Thoracic aorta (tissue), 2 donors: ENCODE measurements at regions not wholly inside any gene's neighbourhood (a gene's known extent, or its start where the extent isn't known, plus 50 kb on each side); places are given as distances from the start of the nearest gene placed in this dataset.

Experiments used
- ATAC-seq: fragments of 150-250 bp; one replicate; pipeline ENCODE4 v1.8.0; 2017; ENCODE audit warnings: low read depth; ENCODE audit not compliant: insufficient number of reproducible peaks, low FRiP score
- DNase-seq: peaks from one replicate; pipeline ENCODE4 v3.0.0-alpha.2; 2020; ENCODE audit warnings: low spot score
- H3K27ac ChIP-seq, 2 donors: fragments of 200-600 bp; sonication (generic); 1 replicate in 1 of 2; 2 replicates in 1 of 2; pipeline ENCODE4 v1.5.1; 2016; ENCODE audit warnings: mild to moderate bottlenecking in 2 of 2, moderate library complexity in 2 of 2
- H3K27me3 ChIP-seq: fragments of 200-600 bp; sonication (generic); replicated peaks from 2 replicates; pipeline ENCODE4 v1.6.0; 2016; ENCODE audit warnings: mild to moderate bottlenecking; ENCODE audit not compliant: insufficient read depth
- H3K36me3 ChIP-seq: fragments of 200-600 bp; sonication (generic); one replicate; pipeline ENCODE4 v1.5.1; 2016
- H3K4me1 ChIP-seq, 2 donors: fragments of 200-600 bp; sonication (generic); 1 replicate in 1 of 2; 2 replicates in 1 of 2; pipeline versions ENCODE4 v1.5.1 to v1.6.0; 2016; ENCODE audit warnings: low read depth in 2 of 2, mild to moderate bottlenecking in 1 of 2; ENCODE audit not compliant: control insufficient read depth in 1 of 2
- H3K4me3 ChIP-seq: fragments of 200-600 bp; sonication (generic); 2 replicates; pipeline ENCODE4 v1.5.1; 2016; ENCODE audit warnings: mild to moderate bottlenecking
- H3K9me3 ChIP-seq: fragments of 200-600 bp; sonication (generic); 2 replicates; pipeline ENCODE4 v1.5.1; 2016
- TF ChIP-seq, protein P1 (sequence below): fragments of 200-600 bp; sonication (generic); IDR thresholded peaks from one replicate; pipeline ENCODE4 v1.5.1; 2019; ENCODE audit warnings: antibody characterized with exemption

DNA sequence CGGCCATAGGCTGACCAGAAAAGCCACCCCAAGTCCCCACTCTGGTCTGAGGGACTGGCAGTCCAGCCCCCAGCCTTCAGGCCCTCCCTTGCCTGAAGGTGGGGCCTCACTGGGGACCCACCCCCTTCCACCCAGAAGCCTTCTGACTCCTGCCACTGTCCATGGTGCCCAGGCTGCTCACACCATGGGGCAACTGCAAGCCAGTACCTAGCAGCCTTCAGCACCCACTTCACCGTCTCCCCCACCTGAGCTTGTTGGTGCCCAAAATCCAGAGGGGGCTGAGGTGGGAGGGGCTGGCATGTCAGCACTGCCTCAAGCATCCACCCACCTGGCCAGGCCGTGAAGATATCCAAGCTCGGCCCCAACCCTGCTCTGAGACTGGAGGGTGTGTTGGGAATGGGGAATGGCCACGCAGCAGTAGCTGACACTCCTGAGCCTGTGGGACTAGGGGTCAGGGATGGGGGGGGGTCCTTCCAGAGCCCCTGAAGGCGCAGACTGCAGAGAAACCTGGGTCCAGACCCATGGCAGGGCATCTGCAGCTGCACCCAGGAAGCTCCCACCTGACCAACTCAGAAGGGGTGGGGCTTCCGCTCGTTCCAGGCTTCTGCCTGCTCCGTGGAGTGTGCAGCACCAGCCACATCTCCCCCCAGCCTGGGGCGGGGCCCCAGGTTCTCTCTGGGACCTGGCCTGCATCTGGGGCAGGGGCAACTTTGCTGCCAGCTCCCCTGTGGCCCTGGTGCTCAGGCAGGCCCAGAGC is 942.1 kb upstream of the EPHA7 start:
- DNase-seq (no peak), ATAC-seq (no peak)
- no peaks in the 10 kb centered on the region for H3K9me3 ChIP-seq
- no peak overlapping the region for H3K4me3 ChIP-seq
- no peaks in the 10 kb centered on the region for H3K27me3 ChIP-seq
- H3K36me3 ChIP-seq = no peaks in the 10 kb centered on the region
- H3K4me1 ChIP-seq = no peaks in the 10 kb centered on the region
- no peak overlapping the region for H3K27ac ChIP-seq
- TF ChIP-seq, protein P1, sequence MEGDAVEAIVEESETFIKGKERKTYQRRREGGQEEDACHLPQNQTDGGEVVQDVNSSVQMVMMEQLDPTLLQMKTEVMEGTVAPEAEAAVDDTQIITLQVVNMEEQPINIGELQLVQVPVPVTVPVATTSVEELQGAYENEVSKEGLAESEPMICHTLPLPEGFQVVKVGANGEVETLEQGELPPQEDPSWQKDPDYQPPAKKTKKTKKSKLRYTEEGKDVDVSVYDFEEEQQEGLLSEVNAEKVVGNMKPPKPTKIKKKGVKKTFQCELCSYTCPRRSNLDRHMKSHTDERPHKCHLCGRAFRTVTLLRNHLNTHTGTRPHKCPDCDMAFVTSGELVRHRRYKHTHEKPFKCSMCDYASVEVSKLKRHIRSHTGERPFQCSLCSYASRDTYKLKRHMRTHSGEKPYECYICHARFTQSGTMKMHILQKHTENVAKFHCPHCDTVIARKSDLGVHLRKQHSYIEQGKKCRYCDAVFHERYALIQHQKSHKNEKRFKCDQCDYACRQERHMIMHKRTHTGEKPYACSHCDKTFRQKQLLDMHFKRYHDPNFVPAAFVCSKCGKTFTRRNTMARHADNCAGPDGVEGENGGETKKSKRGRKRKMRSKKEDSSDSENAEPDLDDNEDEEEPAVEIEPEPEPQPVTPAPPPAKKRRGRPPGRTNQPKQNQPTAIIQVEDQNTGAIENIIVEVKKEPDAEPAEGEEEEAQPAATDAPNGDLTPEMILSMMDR = no peak

GRCh38 chr6:94357381-94357980 is 938.1 kb upstream of the EPHA7 start:
- no peak overlapping the region for H3K27ac ChIP-seq

DNA sequence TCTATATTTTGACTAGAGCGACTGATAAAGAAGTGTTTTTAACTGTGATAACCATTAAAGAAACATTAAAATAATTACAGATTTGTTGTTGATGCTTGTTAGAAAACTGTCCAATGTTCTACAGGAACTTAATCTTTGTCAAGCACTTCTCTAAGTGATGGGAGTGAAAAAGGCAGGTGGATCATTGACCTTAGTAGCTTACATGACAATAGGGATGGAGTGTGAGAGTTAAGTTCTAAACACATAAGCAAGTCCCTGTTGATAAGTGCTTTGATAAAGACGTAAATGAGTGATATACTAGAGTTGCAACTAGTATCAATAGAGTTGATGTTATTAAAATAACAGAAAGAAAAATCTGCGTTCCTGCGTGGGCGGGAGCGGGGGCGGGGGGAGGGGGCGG is 931.5 kb upstream of the EPHA7 start:
- no peak overlapping the region for H3K4me3 ChIP-seq
- H3K9me3 ChIP-seq = no peaks in the 10 kb centered on the region
- TF ChIP-seq, protein P1 = no peak
- H3K27ac ChIP-seq = no peak overlapping the region
- H3K27me3 ChIP-seq = no peaks in the 10 kb centered on the region
- H3K4me1 ChIP-seq = no peaks in the 10 kb centered on the region
- ATAC-seq (no peak), DNase-seq (no peak)
- H3K36me3 ChIP-seq = no peaks in the 10 kb centered on the region

More at GRCh38 chr6:94357381-94357980, 938.1 kb upstream of the EPHA7 start:
- Histone ChIP-seq H3K27me3 (no peaks in the 10 kb centered on the region), H3K4me3 (no peak overlapping the region), H3K9me3 (no peaks in the 10 kb centered on the region), H3K36me3 (no peaks in the 10 kb centered on the region), H3K4me1 (no peaks in the 10 kb centered on the region)
- TF ChIP-seq, protein P1 = no peak
- DNase-seq (no peak), ATAC-seq (no peak)

DNA sequence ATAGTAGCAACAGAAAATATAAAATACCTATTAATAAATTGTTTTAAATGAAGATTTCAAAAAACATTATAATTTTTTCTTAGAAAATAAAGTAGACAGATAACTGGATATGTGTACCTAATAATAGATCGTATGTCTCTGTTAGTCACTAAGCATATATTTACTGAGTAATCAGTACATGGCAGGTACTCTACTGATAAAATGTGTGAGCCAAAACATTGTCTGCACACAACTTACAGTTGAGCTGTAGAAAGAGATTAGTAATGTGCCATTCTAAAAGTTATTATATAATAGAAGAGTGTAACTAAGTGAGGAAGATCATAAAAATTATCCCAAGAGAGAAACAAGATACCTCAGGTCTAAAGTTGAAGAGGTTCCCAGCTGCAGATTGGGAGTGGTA is 929.9 kb upstream of the EPHA7 start:
- TF ChIP-seq, protein P1 = no peak
- Histone ChIP-seq H3K27ac (no peak overlapping the region), H3K4me1 (no peaks in the 10 kb centered on the region), H3K36me3 (no peaks in the 10 kb centered on the region), H3K27me3 (no peaks in the 10 kb centered on the region), H3K4me3 (no peak overlapping the region), H3K9me3 (no peaks in the 10 kb centered on the region)
- DNase-seq (no peak), ATAC-seq (no peak)

DNA sequence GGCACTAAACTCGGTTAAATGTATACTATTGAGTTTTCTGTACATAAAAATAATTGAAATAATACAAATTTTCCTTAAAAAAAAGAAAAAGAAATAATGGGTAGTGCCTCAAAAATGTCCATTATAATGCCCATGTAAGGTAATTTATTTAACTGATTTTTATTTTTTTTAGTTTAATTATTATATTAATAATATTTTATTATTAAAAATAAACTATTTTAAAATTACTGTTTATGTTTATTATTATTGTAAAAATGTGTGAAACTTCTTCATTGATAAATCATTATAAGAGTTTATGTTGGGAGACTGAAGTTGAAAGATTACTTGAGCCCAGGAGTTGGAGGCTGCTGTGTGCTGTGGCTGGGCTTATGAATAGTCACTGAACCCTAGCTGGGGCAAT is 925.5 kb upstream of the EPHA7 start:
- Histone ChIP-seq H3K27ac (no peak overlapping the region), H3K27me3 (no peaks in the 10 kb centered on the region), H3K4me1 (no peaks in the 10 kb centered on the region), H3K36me3 (no peaks in the 10 kb centered on the region), H3K9me3 (no peaks in the 10 kb centered on the region), H3K4me3 (no peak overlapping the region)
- DNase-seq (no peak), ATAC-seq (no peak)
- TF ChIP-seq, protein P1 = no peak
